ENCODE measurements at regions not wholly inside any gene's neighbourhood (a gene's known extent, or its start where the extent isn't known, plus 50 kb on each side); places are given as distances from the start of the nearest gene placed in this dataset.

GRCh38 chr22:27531782-27532530 is 269.6 kb downstream of the MN1 start:
- Mint-ChIP-seq H3K4me3 (ENCODE audit: low read depth) (no peak overlapping the region), H3K27me3 (peaks cover 10% of the 10 kb centered on the region), H3K36me3 (ENCODE audit: insufficient read depth) (no peaks in the 10 kb centered on the region), H3K27ac (peak overlapping the region; percentile 23), H3K4me1 (ENCODE audit: low read depth) (no peaks in the 10 kb centered on the region), H3K9me3 (ENCODE audit: low read depth) (no peaks in the 10 kb centered on the region)
- TF ChIP-seq, protein P1, sequence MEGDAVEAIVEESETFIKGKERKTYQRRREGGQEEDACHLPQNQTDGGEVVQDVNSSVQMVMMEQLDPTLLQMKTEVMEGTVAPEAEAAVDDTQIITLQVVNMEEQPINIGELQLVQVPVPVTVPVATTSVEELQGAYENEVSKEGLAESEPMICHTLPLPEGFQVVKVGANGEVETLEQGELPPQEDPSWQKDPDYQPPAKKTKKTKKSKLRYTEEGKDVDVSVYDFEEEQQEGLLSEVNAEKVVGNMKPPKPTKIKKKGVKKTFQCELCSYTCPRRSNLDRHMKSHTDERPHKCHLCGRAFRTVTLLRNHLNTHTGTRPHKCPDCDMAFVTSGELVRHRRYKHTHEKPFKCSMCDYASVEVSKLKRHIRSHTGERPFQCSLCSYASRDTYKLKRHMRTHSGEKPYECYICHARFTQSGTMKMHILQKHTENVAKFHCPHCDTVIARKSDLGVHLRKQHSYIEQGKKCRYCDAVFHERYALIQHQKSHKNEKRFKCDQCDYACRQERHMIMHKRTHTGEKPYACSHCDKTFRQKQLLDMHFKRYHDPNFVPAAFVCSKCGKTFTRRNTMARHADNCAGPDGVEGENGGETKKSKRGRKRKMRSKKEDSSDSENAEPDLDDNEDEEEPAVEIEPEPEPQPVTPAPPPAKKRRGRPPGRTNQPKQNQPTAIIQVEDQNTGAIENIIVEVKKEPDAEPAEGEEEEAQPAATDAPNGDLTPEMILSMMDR (IDR thresholded peaks at IDR 0.05; ENCODE audit: unreplicated experiment), result no peak
- no peak for DNase-seq (ENCODE audit: low spot score, unreplicated experiment)

DNA sequence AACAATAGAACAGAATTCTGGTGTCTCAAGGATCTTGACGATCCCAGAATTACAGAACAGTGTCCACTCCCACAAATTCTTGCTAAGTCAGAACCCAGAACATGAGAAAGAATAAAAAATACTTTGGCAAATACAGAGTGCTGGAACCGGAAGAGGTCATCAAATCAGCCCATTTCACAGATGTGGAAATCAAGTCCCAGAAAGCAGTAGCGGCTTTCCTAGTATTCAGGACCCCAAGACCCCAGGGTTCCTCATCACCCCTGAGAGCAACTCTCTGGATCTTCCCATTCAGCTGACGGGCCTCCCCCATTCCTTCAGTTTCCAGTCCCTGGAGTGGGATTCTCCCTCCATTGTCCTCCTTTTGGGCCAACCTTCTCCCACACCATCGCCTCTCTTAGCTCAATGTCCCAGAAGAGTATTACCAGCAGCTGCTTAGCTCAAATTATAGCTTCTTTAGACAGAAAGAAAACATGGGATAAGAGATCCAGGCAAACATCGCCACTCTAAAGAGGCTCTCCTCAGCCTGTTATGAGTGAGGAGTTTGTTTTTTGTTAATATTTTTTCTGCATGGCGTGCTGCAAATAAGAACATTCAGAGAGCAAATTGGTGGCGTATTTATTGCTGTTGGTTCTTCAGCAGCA is 268.3 kb downstream of the MN1 start:
- H3K36me3 Mint-ChIP-seq (ENCODE audit: insufficient read depth), result no peaks in the 10 kb centered on the region
- no peaks in the 10 kb centered on the region for H3K4me1 Mint-ChIP-seq (ENCODE audit: low read depth)
- H3K4me3 Mint-ChIP-seq (ENCODE audit: low read depth), result no peak overlapping the region
- TF ChIP-seq, protein P1 (IDR thresholded peaks at IDR 0.05; ENCODE audit: unreplicated experiment), result no peak
- H3K27me3 Mint-ChIP-seq, result peaks cover 13% of the 10 kb centered on the region
- no peak for DNase-seq (ENCODE audit: low spot score, unreplicated experiment)
- H3K27ac Mint-ChIP-seq, result no peak overlapping the region
- no peaks in the 10 kb centered on the region for H3K9me3 Mint-ChIP-seq (ENCODE audit: low read depth)

GRCh38 chr22:27534720-27535125 is 266.8 kb downstream of the MN1 start:
- no peaks in the 10 kb centered on the region for H3K9me3 Mint-ChIP-seq (ENCODE audit: low read depth)
- TF ChIP-seq, protein P1 (IDR thresholded peaks at IDR 0.05; ENCODE audit: unreplicated experiment), result no peak
- no peak for DNase-seq (ENCODE audit: low spot score, unreplicated experiment)
- no peak overlapping the region for H3K4me3 Mint-ChIP-seq (ENCODE audit: low read depth)
- no peaks in the 10 kb centered on the region for H3K4me1 Mint-ChIP-seq (ENCODE audit: low read depth)
- H3K27me3 Mint-ChIP-seq, result peaks cover 16% of the 10 kb centered on the region
- H3K27ac Mint-ChIP-seq, result no peak overlapping the region
- no peaks in the 10 kb centered on the region for H3K36me3 Mint-ChIP-seq (ENCODE audit: insufficient read depth)

DNA sequence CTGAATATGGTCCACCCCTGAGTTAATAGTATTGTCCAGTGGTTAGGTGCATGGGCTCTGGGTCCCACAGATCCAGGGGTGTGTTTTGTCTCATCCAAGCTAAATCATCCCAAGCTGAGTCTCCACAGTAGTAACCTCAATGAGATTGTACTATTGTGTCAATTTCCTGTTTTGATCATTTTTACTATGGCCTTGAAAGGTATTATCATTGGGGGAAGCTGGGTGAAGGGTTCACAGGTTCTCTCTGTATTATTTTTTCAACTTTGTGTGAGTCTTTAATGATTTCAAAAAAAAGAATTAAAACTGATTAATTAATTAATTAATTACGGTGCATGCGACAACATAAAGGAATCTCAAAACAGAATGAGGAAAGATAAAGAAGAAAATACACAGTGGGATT is 266.1 kb downstream of the MN1 start:
- no peak overlapping the region for H3K4me3 Mint-ChIP-seq (ENCODE audit: low read depth)
- TF ChIP-seq, protein P1 (IDR thresholded peaks at IDR 0.05; ENCODE audit: unreplicated experiment), result no peak
- no peaks in the 10 kb centered on the region for H3K4me1 Mint-ChIP-seq (ENCODE audit: low read depth)
- H3K36me3 Mint-ChIP-seq (ENCODE audit: insufficient read depth), result no peaks in the 10 kb centered on the region
- no peak for DNase-seq (ENCODE audit: low spot score, unreplicated experiment)
- H3K27me3 Mint-ChIP-seq, result peaks cover 20% of the 10 kb centered on the region
- H3K9me3 Mint-ChIP-seq (ENCODE audit: low read depth), result no peaks in the 10 kb centered on the region
- no peak overlapping the region for H3K27ac Mint-ChIP-seq

DNA sequence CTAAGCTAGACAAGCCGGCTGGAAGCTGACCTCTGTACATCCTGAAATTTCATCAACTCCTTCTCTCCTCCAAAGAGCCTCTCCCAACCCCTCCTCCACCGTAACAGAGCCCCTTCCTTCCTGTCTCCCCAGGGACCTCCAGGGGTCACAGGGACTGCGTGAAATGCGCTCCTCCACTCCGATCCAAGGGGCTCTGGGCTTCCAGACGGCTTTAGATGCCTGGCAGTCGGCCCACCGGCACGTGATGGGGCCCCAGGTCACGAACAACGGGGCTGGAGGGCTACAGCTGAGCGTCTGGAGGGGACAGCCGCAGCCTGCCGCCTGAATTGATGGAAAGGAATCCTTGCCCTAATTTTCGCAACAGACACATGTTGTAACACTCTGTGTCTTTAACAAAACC is 264.1 kb downstream of the MN1 start:
- H3K9me3 Mint-ChIP-seq (ENCODE audit: low read depth), result no peaks in the 10 kb centered on the region
- no peak for DNase-seq (ENCODE audit: low spot score, unreplicated experiment)
- no peak overlapping the region for H3K27ac Mint-ChIP-seq
- no peaks in the 10 kb centered on the region for H3K36me3 Mint-ChIP-seq (ENCODE audit: insufficient read depth)
- TF ChIP-seq, protein P1 (IDR thresholded peaks at IDR 0.05; ENCODE audit: unreplicated experiment), result no peak
- peaks cover 38% of the 10 kb centered on the region for H3K27me3 Mint-ChIP-seq
- peaks cover 4% of the 10 kb centered on the region for H3K4me1 Mint-ChIP-seq (ENCODE audit: low read depth)
- no peak overlapping the region for H3K4me3 Mint-ChIP-seq (ENCODE audit: low read depth)

Measured in progenitor cell of endocrine pancreas (in vitro differentiated cells).